ENCODE measurements at regions not wholly inside any gene's neighbourhood (a gene's known extent, or its start where the extent isn't known, plus 50 kb on each side); places are given as distances from the start of the nearest gene placed in this dataset.

DNA sequence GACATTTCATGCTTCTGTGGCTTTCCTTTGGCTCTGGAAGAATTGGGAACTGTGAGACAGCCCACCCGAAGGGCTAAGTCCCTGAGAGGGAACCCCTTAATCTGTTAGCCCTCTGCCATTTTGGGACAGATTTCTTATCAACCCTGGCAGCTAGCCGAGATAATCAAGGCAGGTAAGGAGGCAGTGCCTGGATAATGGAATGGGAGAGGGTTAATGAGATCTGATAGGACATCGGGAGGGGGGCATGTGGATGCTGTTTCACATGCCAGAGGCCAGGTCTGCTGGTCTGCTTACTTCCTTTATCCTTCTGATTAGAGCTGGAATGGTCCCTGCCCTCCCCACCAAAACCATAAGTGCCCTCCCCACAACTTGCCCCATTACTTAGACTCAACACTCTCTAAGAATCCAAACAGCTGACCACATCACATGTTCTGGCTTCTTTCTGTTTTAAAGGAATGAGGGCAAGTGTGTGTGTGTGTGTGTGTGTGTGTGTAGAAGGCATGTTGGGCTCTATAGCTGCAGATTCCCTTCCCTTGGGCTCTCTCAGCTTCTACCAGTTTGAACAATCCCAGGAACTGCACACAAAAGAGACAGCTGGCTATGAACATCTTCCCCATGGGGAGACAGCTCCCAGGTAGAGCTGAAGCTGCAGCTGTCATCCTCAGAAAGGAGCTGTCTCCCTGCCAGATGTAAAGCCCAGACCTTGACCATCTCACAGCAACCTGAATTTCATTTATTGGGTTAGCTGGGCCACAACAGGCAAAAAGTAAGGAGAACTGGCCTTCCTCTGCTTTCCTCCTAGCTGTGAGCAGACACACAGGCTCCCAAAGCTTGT lies 221.3 kb downstream of the PIK3R1 start:
- no peak overlapping the region for H3K27ac ChIP-seq (ENCODE audit: low read depth, low read length)
- no peak for TF ChIP-seq CTCF (IDR thresholded peaks at IDR 0.05; ENCODE audit: low read depth, low read length, poor library complexity, severe bottlenecking)

DNA sequence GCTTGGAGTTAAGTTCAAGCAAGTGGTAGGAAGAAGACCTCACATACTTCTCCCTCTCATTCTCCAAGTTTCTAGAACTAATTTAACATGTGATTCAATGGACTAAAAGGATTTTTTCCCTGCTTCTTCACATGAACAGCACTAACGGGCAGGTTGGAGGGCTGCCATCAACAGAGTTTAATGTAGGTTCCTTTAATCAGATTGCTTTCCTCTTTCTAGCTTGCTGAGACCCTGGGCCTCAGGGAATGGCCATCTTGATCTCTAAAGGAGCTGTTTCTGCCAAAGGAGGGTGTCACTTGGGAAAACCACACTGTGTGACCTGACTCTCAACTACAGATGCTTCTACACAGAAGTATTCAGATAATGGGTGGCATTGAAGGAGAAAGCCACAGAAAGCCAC lies 223.3 kb downstream of the PIK3R1 start:
- Histone ChIP-seq H3K27me3 (ENCODE audit: control insufficient read depth, low read length) (peaks cover 12% of the 10 kb centered on the region; the same call in 1 of the 2 replicates), H3K9me2 (replicated peaks; ENCODE audit: control insufficient read depth, low read length) (no peaks in the 10 kb centered on the region), H3K4me3 (ENCODE audit: low read length) (no peak overlapping the region), H3K4me1 (ENCODE audit: control insufficient read depth, low read length) (peaks cover 9% of the 10 kb centered on the region), H3F3A (ENCODE audit: control insufficient read depth, insufficient read depth) (no peaks in the 10 kb centered on the region), H3K4me2 (ENCODE audit: low read length) (no peak overlapping the region), H3K36me3 (ENCODE audit: control insufficient read depth, low read length) (no peaks in the 10 kb centered on the region), H3K79me2 (ENCODE audit: control insufficient read depth, low read length) (no peaks in the 10 kb centered on the region), H4K20me1 (ENCODE audit: control insufficient read depth, insufficient read depth, low read depth, low read length) (no peaks in the 10 kb centered on the region), H3K27ac (ENCODE audit: low read depth, low read length) (no peak overlapping the region), H3K9me3 (ENCODE audit: control insufficient read depth, insufficient read depth, low read length) (no peaks in the 10 kb centered on the region)
- TF ChIP-seq CTCF (IDR thresholded peaks at IDR 0.05; ENCODE audit: low read depth, low read length, poor library complexity, severe bottlenecking) (no peak), EZH2phosphoT487 (IDR thresholded peaks at IDR 0.05; ENCODE audit: borderline replicate concordance, low read length) (no peak)

More for the DNA sequence above, 221.3 kb downstream of the PIK3R1 start:
- H3K4me2 ChIP-seq (ENCODE audit: low read length) = no peak overlapping the region
- H3K36me3 ChIP-seq (ENCODE audit: control insufficient read depth, low read length) = no peaks in the 10 kb centered on the region
- no peaks in the 10 kb centered on the region for H3K9me2 ChIP-seq (replicated peaks; ENCODE audit: control insufficient read depth, low read length)
- H4K20me1 ChIP-seq (ENCODE audit: control insufficient read depth, insufficient read depth, low read depth, low read length) = no peaks in the 10 kb centered on the region
- H3K4me1 ChIP-seq (ENCODE audit: control insufficient read depth, low read length) = peaks cover 21% of the 10 kb centered on the region
- no peak overlapping the region for H3K4me3 ChIP-seq (ENCODE audit: low read length)
- no peaks in the 10 kb centered on the region for H3K9me3 ChIP-seq (ENCODE audit: control insufficient read depth, insufficient read depth, low read length)
- H3K79me2 ChIP-seq (ENCODE audit: control insufficient read depth, low read length) = no peaks in the 10 kb centered on the region
- no peaks in the 10 kb centered on the region for H3F3A ChIP-seq (ENCODE audit: control insufficient read depth, insufficient read depth)
- peaks cover 7% of the 10 kb centered on the region for H3K27me3 ChIP-seq (ENCODE audit: control insufficient read depth, low read length)

DNA sequence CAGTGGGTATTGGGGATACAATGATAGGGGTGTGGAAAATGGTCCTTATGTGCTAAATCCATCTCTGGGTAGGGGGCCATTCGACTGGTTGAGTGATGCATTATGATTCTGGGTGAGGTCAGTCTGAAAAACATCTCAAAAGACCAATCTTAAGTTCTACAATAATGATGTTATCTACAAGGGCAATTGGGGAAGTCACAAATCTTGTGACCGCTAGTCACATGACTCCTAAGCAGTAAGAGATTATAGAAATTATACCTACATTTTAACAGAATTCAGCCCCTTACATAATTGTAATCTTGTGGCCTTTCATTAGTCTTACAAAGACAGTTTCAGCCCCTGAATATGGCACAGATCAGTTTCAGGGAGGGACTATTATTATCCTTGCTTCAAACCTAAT lies 224.7 kb downstream of the PIK3R1 start:
- Histone ChIP-seq H3K27ac (ENCODE audit: low read depth, low read length) (no peak overlapping the region), H3K9me2 (replicated peaks; ENCODE audit: control insufficient read depth, low read length) (no peaks in the 10 kb centered on the region), H3K4me2 (ENCODE audit: low read length) (no peak overlapping the region), H3K27me3 (ENCODE audit: control insufficient read depth, low read length) (peaks cover 17% of the 10 kb centered on the region; the same call in 1 of the 2 replicates), H3K4me3 (ENCODE audit: low read length) (no peak overlapping the region), H4K20me1 (ENCODE audit: control insufficient read depth, insufficient read depth, low read depth, low read length) (no peaks in the 10 kb centered on the region), H3F3A (ENCODE audit: control insufficient read depth, insufficient read depth) (no peaks in the 10 kb centered on the region), H3K79me2 (ENCODE audit: control insufficient read depth, low read length) (no peaks in the 10 kb centered on the region), H3K4me1 (ENCODE audit: control insufficient read depth, low read length) (no peaks in the 10 kb centered on the region), H3K36me3 (ENCODE audit: control insufficient read depth, low read length) (no peaks in the 10 kb centered on the region), H3K9me3 (ENCODE audit: control insufficient read depth, insufficient read depth, low read length) (no peaks in the 10 kb centered on the region)
- TF ChIP-seq EZH2phosphoT487 (IDR thresholded peaks at IDR 0.05; ENCODE audit: borderline replicate concordance, low read length) (no peak), CTCF (IDR thresholded peaks at IDR 0.05; ENCODE audit: low read depth, low read length, poor library complexity, severe bottlenecking) (no peak)

Data from DOHH2 (cell line).